Loucy (cell line): ENCODE measurements at regions not wholly inside any gene's neighbourhood (a gene's known extent, or its start where the extent isn't known, plus 50 kb on each side); places are given as distances from the start of the nearest gene placed in this dataset.

Experiments
- H2AFZ ChIP-seq: fragments of 200-600 bp; sonication (generic); 2 replicates; pipeline ENCODE4 v1.6.0; 2016; ENCODE audit warnings: antibody characterized with exemption, mild to moderate bottlenecking, low read length, moderate library complexity
- H3F3A ChIP-seq: fragments of 200-600 bp; 2 replicates; pipeline ENCODE4 v1.6.0; 2016; ENCODE audit warnings: antibody characterized with exemption, low read depth, mild to moderate bottlenecking
- H3K27me3 ChIP-seq: fragments of 200-600 bp; sonication (generic); 2 replicates; pipeline ENCODE4 v1.6.1; 2014; ENCODE audit warnings: low read length, mild to moderate bottlenecking; ENCODE audit not compliant: insufficient read depth, poor library complexity, severe bottlenecking
- H3K36me3 ChIP-seq: fragments of 200-600 bp; sonication (generic); 2 replicates; pipeline ENCODE4 v1.6.1; 2016; ENCODE audit warnings: low read length; ENCODE audit not compliant: insufficient read depth
- H3K4me1 ChIP-seq: fragments of 200-600 bp; sonication (generic); 2 replicates; pipeline ENCODE4 v1.5.1; 2014; ENCODE audit warnings: low read length, mild to moderate bottlenecking; ENCODE audit not compliant: insufficient read depth, poor library complexity, severe bottlenecking
- H3K4me2 ChIP-seq: fragments of 200-600 bp; sonication (generic); 2 replicates; pipeline ENCODE4 v1.6.0; 2014; ENCODE audit warnings: antibody characterized with exemption, low read length, low read depth, mild to moderate bottlenecking; ENCODE audit not compliant: poor library complexity, severe bottlenecking
- H3K4me3 ChIP-seq: fragments of 200-600 bp; sonication (generic); 2 replicates; pipeline ENCODE4 v1.5.1; 2014; ENCODE audit warnings: low read length, mild to moderate bottlenecking, mixed read lengths; ENCODE audit not compliant: poor library complexity, severe bottlenecking
- H3K79me2 ChIP-seq: fragments of 200-600 bp; sonication (generic); 2 replicates; pipeline ENCODE4 v1.6.1; 2014; ENCODE audit warnings: low read length; ENCODE audit not compliant: insufficient read depth
- H3K9ac ChIP-seq: fragments of 200-600 bp; sonication (generic); 2 replicates; pipeline ENCODE4 v1.6.0; 2014; ENCODE audit warnings: mild to moderate bottlenecking, low read depth, low read length, moderate library complexity; ENCODE audit not compliant: poor library complexity, severe bottlenecking
- H3K9me2 ChIP-seq: fragments of 200-600 bp; sonication (generic); replicated peaks from 2 replicates; pipeline ENCODE4 v1.6.1; 2016; ENCODE audit warnings: low read depth, low read length, mixed read lengths
- H3K9me3 ChIP-seq: fragments of 200-600 bp; sonication (generic); 2 replicates; pipeline ENCODE4 v1.6.1; 2014; ENCODE audit warnings: mild to moderate bottlenecking, antibody characterized with exemption, low read length, low read depth; ENCODE audit not compliant: insufficient read depth
- H4K20me1 ChIP-seq: fragments of 200-600 bp; sonication (generic); 2 replicates; pipeline ENCODE4 v1.6.0; 2014; ENCODE audit warnings: antibody characterized with exemption, low read length, mild to moderate bottlenecking; ENCODE audit not compliant: insufficient read depth, poor library complexity, severe bottlenecking
- CTCF ChIP-seq: fragments of 200-600 bp; sonication (generic); conservative IDR thresholded peaks from 2 replicates; pipeline ENCODE4 v1.5.1; 2014; ENCODE audit warnings: mild to moderate bottlenecking, antibody characterized with exemption, low read length
- EZH2phosphoT487 ChIP-seq: fragments of 200-600 bp; IDR thresholded peaks from 2 replicates; pipeline ENCODE4 v1.6.1; 2018; ENCODE audit warnings: antibody characterized with exemption, mild to moderate bottlenecking, moderate library complexity, borderline replicate concordance

GRCh38 chr18:44514106-44514505, 166.6 kb upstream of the SETBP1 start:
- H3K9me3 ChIP-seq = no peaks in the 10 kb centered on the region

GRCh38 chr18:44514766-44515165, 165.9 kb upstream of the SETBP1 start:
- H3K9ac ChIP-seq = no peak overlapping the region
- H3K27me3 ChIP-seq = no peaks in the 10 kb centered on the region
- TF ChIP-seq CTCF (no peak), EZH2phosphoT487 (no peak)
- no peaks in the 10 kb centered on the region for H3K9me2 ChIP-seq
- H3K79me2 ChIP-seq = no peaks in the 10 kb centered on the region
- no peaks in the 10 kb centered on the region for H3K9me3 ChIP-seq
- peak overlapping the region; percentile 3 for H3K4me2 ChIP-seq
- peaks cover 31% of the 10 kb centered on the region for H3K4me1 ChIP-seq
- no peaks in the 10 kb centered on the region for H3K36me3 ChIP-seq
- no peak overlapping the region for H3K4me3 ChIP-seq
- H4K20me1 ChIP-seq = no peaks in the 10 kb centered on the region
- no peaks in the 10 kb centered on the region for H3F3A ChIP-seq
- H2AFZ ChIP-seq = no peak overlapping the region

More at GRCh38 chr18:44514106-44514505, 166.6 kb upstream of the SETBP1 start:
- TF ChIP-seq CTCF (no peak), EZH2phosphoT487 (no peak)
- Histone ChIP-seq H2AFZ (peak overlapping the region; percentile 14; the same call in 1 of the 2 replicates), H3K36me3 (no peaks in the 10 kb centered on the region), H3F3A (no peaks in the 10 kb centered on the region), H3K4me3 (no peak overlapping the region), H3K9ac (no peak overlapping the region), H3K4me2 (peak overlapping the region; percentile 3), H3K27me3 (no peaks in the 10 kb centered on the region), H3K9me2 (no peaks in the 10 kb centered on the region), H3K79me2 (no peaks in the 10 kb centered on the region), H3K4me1 (peaks cover 25% of the 10 kb centered on the region), H4K20me1 (no peaks in the 10 kb centered on the region)

GRCh38 chr18:44516450-44516849, 164.2 kb upstream of the SETBP1 start:
- Histone ChIP-seq H3K4me2 (no peak overlapping the region), H3K9me3 (no peaks in the 10 kb centered on the region)
- TF ChIP-seq EZH2phosphoT487 (no peak), CTCF (no peak)

More at GRCh38 chr18:44516450-44516849, 164.2 kb upstream of the SETBP1 start:
- Histone ChIP-seq H3K9me2 (no peaks in the 10 kb centered on the region), H3K27me3 (no peaks in the 10 kb centered on the region), H3K79me2 (no peaks in the 10 kb centered on the region), H3F3A (no peaks in the 10 kb centered on the region), H2AFZ (no peak overlapping the region), H3K9ac (no peak overlapping the region), H3K36me3 (no peaks in the 10 kb centered on the region), H4K20me1 (no peaks in the 10 kb centered on the region), H3K4me1 (peaks cover 34% of the 10 kb centered on the region), H3K4me3 (no peak overlapping the region)
